ENCODE measurements at regions not wholly inside any gene's neighbourhood (a gene's known extent, or its start where the extent isn't known, plus 50 kb on each side); places are given as distances from the start of the nearest gene placed in this dataset.

- TF ChIP-seq TEAD4 (IDR thresholded peaks at IDR 0.05) (no peak), EGR1 (IDR thresholded peaks at IDR 0.05) (no peak), REST (IDR thresholded peaks at IDR 0.05; ENCODE audit: low read depth) (no peak), MAX (IDR thresholded peaks at IDR 0.05) (no peak), EP300 (IDR thresholded peaks at IDR 0.05; ENCODE audit: borderline replicate concordance) (no peak), NFIC (IDR thresholded peaks at IDR 0.05) (no peak), CREB1 (IDR thresholded peaks at IDR 0.05; ENCODE audit: low read depth) (no peak), CEBPB (IDR thresholded peaks at IDR 0.05) (no peak), TCF12 (IDR thresholded peaks at IDR 0.05; ENCODE audit: low read depth) (no peak), FOXM1 (IDR thresholded peaks at IDR 0.05; ENCODE audit: borderline replicate concordance, low read depth) (no peak), YY1 (IDR thresholded peaks at IDR 0.05; ENCODE audit: low read depth) (no peak), ZBTB7A (IDR thresholded peaks at IDR 0.05; ENCODE audit: low read depth) (no peak), TAF1 (IDR thresholded peaks at IDR 0.05; ENCODE audit: low read depth) (no peak), RAD21 (IDR thresholded peaks at IDR 0.05; ENCODE audit: low read depth) (no peak)
- TF ChIP-seq, protein P1, sequence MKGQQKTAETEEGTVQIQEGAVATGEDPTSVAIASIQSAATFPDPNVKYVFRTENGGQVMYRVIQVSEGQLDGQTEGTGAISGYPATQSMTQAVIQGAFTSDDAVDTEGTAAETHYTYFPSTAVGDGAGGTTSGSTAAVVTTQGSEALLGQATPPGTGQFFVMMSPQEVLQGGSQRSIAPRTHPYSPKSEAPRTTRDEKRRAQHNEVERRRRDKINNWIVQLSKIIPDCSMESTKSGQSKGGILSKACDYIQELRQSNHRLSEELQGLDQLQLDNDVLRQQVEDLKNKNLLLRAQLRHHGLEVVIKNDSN (IDR thresholded peaks at IDR 0.05), result no peak
These were observed 911.5 kb upstream of the GBE1 start for GRCh38 chr3:82672966-82673365.

GRCh38 chr3:82671466-82671865, 910.0 kb upstream of the GBE1 start:
- TF ChIP-seq EGR1 (IDR thresholded peaks at IDR 0.05) (no peak), NFIC (IDR thresholded peaks at IDR 0.05) (no peak), CEBPB (IDR thresholded peaks at IDR 0.05) (no peak), RAD21 (IDR thresholded peaks at IDR 0.05; ENCODE audit: low read depth) (no peak), CREB1 (IDR thresholded peaks at IDR 0.05; ENCODE audit: low read depth) (no peak), TEAD4 (IDR thresholded peaks at IDR 0.05) (no peak), EP300 (IDR thresholded peaks at IDR 0.05; ENCODE audit: borderline replicate concordance) (no peak), TCF12 (IDR thresholded peaks at IDR 0.05; ENCODE audit: low read depth) (no peak), MAX (IDR thresholded peaks at IDR 0.05) (no peak), REST (IDR thresholded peaks at IDR 0.05; ENCODE audit: low read depth) (no peak), FOXM1 (IDR thresholded peaks at IDR 0.05; ENCODE audit: borderline replicate concordance, low read depth) (no peak), TAF1 (IDR thresholded peaks at IDR 0.05; ENCODE audit: low read depth) (no peak), ZBTB7A (IDR thresholded peaks at IDR 0.05; ENCODE audit: low read depth) (no peak), YY1 (IDR thresholded peaks at IDR 0.05; ENCODE audit: low read depth) (no peak)
- TF ChIP-seq, protein P1 (IDR thresholded peaks at IDR 0.05), result no peak

DNA sequence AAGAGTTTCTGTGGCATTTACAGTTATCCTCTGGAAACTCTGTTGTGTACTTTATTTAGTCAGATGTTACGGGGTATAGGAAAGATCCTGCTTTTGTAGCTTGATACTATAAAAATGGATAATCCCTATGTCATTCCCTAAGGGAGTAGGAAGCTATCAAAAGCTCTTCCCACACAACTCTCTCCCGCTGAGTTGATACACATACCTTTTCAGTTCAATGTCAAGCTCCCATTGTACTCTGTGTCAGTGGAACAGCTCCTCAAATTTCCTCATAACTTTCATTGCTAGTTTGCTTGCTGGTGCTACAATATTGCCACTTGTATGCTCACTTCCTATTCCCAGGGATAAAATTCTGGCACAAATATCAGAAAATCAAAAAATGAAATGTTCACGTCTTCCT, 893.3 kb upstream of the GBE1 start:
- TF ChIP-seq REST (IDR thresholded peaks at IDR 0.05; ENCODE audit: low read depth) (no peak), ZBTB7A (IDR thresholded peaks at IDR 0.05; ENCODE audit: low read depth) (no peak), TAF1 (IDR thresholded peaks at IDR 0.05; ENCODE audit: low read depth) (no peak), CEBPB (IDR thresholded peaks at IDR 0.05) (no peak), TEAD4 (IDR thresholded peaks at IDR 0.05) (no peak), YY1 (IDR thresholded peaks at IDR 0.05; ENCODE audit: low read depth) (no peak), TCF12 (IDR thresholded peaks at IDR 0.05; ENCODE audit: low read depth) (no peak), CREB1 (IDR thresholded peaks at IDR 0.05; ENCODE audit: low read depth) (no peak), FOXM1 (IDR thresholded peaks at IDR 0.05; ENCODE audit: borderline replicate concordance, low read depth) (no peak), RAD21 (IDR thresholded peaks at IDR 0.05; ENCODE audit: low read depth) (no peak), MAX (IDR thresholded peaks at IDR 0.05) (no peak), EGR1 (IDR thresholded peaks at IDR 0.05) (no peak), EP300 (IDR thresholded peaks at IDR 0.05; ENCODE audit: borderline replicate concordance) (no peak), NFIC (IDR thresholded peaks at IDR 0.05) (no peak)
- TF ChIP-seq, protein P1 (IDR thresholded peaks at IDR 0.05), result no peak
